IMR-90 (cell line): ENCODE measurements at regions not wholly inside any gene's neighbourhood (a gene's known extent, or its start where the extent isn't known, plus 50 kb on each side); places are given as distances from the start of the nearest gene placed in this dataset.
A peak's percentile ranks its signal among the peaks of the same experiment; 100 is the strongest.

ENCODE experiments used
- ATAC-seq: fragments of 200-7000 bp; cut with Tn5 transposase; 2 replicates; pipeline ENCODE4 v1.9.1; 2020; ENCODE audit warnings: low read depth, mild to moderate bottlenecking, moderate library complexity
- BruUV-seq: library from RNA; stranded (reverse); fragments of 400-500 nt; replicated peaks from 2 replicates; lab custom pipeline; 2021; lab: Mats Ljungman, UMichigan
- CTCF ChIA-PET: fragments of 300-600 bp; formaldehyde crosslinking; extraction: SDS; loops from one replicate; lab custom pipeline; 2021; ENCODE audit warnings: antibody characterized with exemption; lab: Yijun Ruan, JAX
- POLR2A ChIA-PET: fragments of 300-600 bp; sonication (Branson Sonifier 250); formaldehyde crosslinking; loops from one replicate; lab custom pipeline; 2022; ENCODE audit warnings: antibody characterized with exemption; ENCODE audit not compliant: unreplicated experiment; lab: Charles Lee
- DNase-seq: peaks from one replicate; pipeline ENCODE4 v3.0.0; 2013
- H2AFZ ChIP-seq: replicated peaks from 2 replicates; pipeline ENCODE3; 2013; ENCODE audit warnings: low read length, mild to moderate bottlenecking; ENCODE audit not compliant: poor library complexity
- H2AK5ac ChIP-seq: 2 replicates; pipeline ENCODE4 v1.6.1; 2013; ENCODE audit warnings: low read depth, low read length, inconsistent platforms
- H2AK9ac ChIP-seq: replicated peaks from 2 replicates; pipeline ENCODE3; 2013; ENCODE audit warnings: mild to moderate bottlenecking, low read depth, low read length, moderate library complexity; ENCODE audit not compliant: poor library complexity
- H2BK120ac ChIP-seq: 2 replicates; pipeline ENCODE4 v1.6.1; 2013; ENCODE audit warnings: low read depth, low read length, inconsistent platforms
- H2BK15ac ChIP-seq: 3 replicates; pipeline ENCODE4 v1.6.1; 2013; ENCODE audit warnings: low read depth, low read length, inconsistent platforms
- H2BK20ac ChIP-seq: 2 replicates; pipeline ENCODE4 v1.6.1; 2013; ENCODE audit warnings: low read depth, mild to moderate bottlenecking, inconsistent platforms, low read length, moderate library complexity
- H2BK5ac ChIP-seq: 2 replicates; pipeline ENCODE4 v1.6.1; 2013; ENCODE audit warnings: mild to moderate bottlenecking, low read depth, low read length, inconsistent platforms; ENCODE audit not compliant: poor library complexity, severe bottlenecking
- H3K14ac ChIP-seq: replicated peaks from 2 replicates; pipeline ENCODE4 v1.6.1; 2013; ENCODE audit warnings: low read depth, low read length, inconsistent platforms
- H3K18ac ChIP-seq: 2 replicates; pipeline ENCODE4 v1.6.1; 2013; ENCODE audit warnings: low read depth, low read length, control low read depth
- H3K23ac ChIP-seq: 2 replicates; pipeline ENCODE4 v1.6.1; 2013; ENCODE audit warnings: low read depth, low read length, inconsistent platforms
- H3K27ac ChIP-seq: 2 replicates; pipeline ENCODE4 v1.5.1; 2013; ENCODE audit warnings: mild to moderate bottlenecking, control low read depth, low read length; ENCODE audit not compliant: insufficient read depth
- H3K27me3 ChIP-seq: 2 replicates; pipeline ENCODE4 v1.6.1; 2013; ENCODE audit warnings: low read length; ENCODE audit not compliant: control insufficient read depth, insufficient read depth
- H3K36me3 ChIP-seq: 2 replicates; pipeline ENCODE4 v1.6.1; 2013; ENCODE audit warnings: low read length, mixed read lengths; ENCODE audit not compliant: control insufficient read depth, insufficient read depth
- H3K4ac ChIP-seq: 2 replicates; pipeline ENCODE4 v1.6.1; 2013; ENCODE audit warnings: low read depth, low read length, inconsistent platforms
- H3K4me1 ChIP-seq: 2 replicates; pipeline ENCODE4 v1.6.1; 2013; ENCODE audit warnings: low read length, mixed read lengths; ENCODE audit not compliant: control insufficient read depth, insufficient read depth
- H3K4me2 ChIP-seq: 2 replicates; pipeline ENCODE4 v1.6.1; 2013; ENCODE audit warnings: low read depth, mild to moderate bottlenecking, control low read depth, low read length, moderate library complexity
- H3K4me3 ChIP-seq: 2 replicates; pipeline ENCODE4 v1.5.1; 2013; ENCODE audit warnings: low read depth, mild to moderate bottlenecking, control low read depth, low read length, moderate library complexity; ENCODE audit not compliant: insufficient read depth
- H3K56ac ChIP-seq: 2 replicates; pipeline ENCODE4 v1.6.1; 2013; ENCODE audit warnings: low read length, inconsistent platforms; ENCODE audit not compliant: insufficient read depth; ENCODE audit errors: extremely low read depth
- H3K79me1 ChIP-seq, 2 experiments: 2 replicates each; pipeline ENCODE4 v1.6.1; 2013; ENCODE audit warnings: low read length in 2 of 2, inconsistent platforms in 1 of 2, low read depth in 1 of 2
- H3K9ac ChIP-seq: 2 replicates; pipeline ENCODE4 v1.6.1; 2013; ENCODE audit warnings: low read depth, low read length, control low read depth
- H3K9me1 ChIP-seq: 2 replicates; pipeline ENCODE4 v1.6.1; 2013; ENCODE audit warnings: low read length, inconsistent platforms; ENCODE audit not compliant: insufficient read depth
- H3K9me3 ChIP-seq: 2 replicates; pipeline ENCODE4 v1.6.1; 2013; ENCODE audit warnings: low read length; ENCODE audit not compliant: control insufficient read depth, insufficient read depth
- H4K20me1 ChIP-seq: 2 replicates; pipeline ENCODE4 v1.6.1; 2013; ENCODE audit warnings: low read length, inconsistent platforms; ENCODE audit not compliant: insufficient read depth
- H4K5ac ChIP-seq: 2 replicates; pipeline ENCODE4 v1.6.1; 2013; ENCODE audit warnings: mild to moderate bottlenecking, low read depth, low read length, control low read depth
- H4K8ac ChIP-seq, 2 experiments: 2 replicates each; pipeline ENCODE4 v1.6.1; 2013; ENCODE audit warnings: low read depth in 2 of 2, low read length in 2 of 2, control low read depth in 1 of 2, inconsistent platforms in 1 of 2
- H4K91ac ChIP-seq: 2 replicates; pipeline ENCODE4 v1.6.1; 2013; ENCODE audit warnings: low read depth, low read length, inconsistent platforms; ENCODE audit not compliant: insufficient read depth
- BHLHE40 ChIP-seq: fragments of 150-350 bp; IDR thresholded peaks from 2 replicates; pipeline ENCODE4 v1.6.1; 2016; ENCODE audit warnings: mild to moderate bottlenecking, low read depth, low read length
- FOS ChIP-seq: fragments of 150-350 bp; IDR thresholded peaks from 2 replicates; pipeline ENCODE4 v1.6.1; 2016; ENCODE audit warnings: low read depth, low read length
- MXI1 ChIP-seq: IDR thresholded peaks from 2 replicates; pipeline ENCODE4 v1.6.1; 2012; ENCODE audit warnings: low read depth, mild to moderate bottlenecking, low read length, moderate library complexity, borderline replicate concordance
- RAD21 ChIP-seq: IDR thresholded peaks from 2 replicates; pipeline ENCODE4 v1.6.1; 2012; ENCODE audit warnings: low read length, improper control_type of control experiment
- RCOR1 ChIP-seq: IDR thresholded peaks from 2 replicates; pipeline ENCODE4 v1.6.1; 2012; ENCODE audit warnings: mild to moderate bottlenecking, low read length, improper control_type of control experiment; ENCODE audit not compliant: insufficient replicate concordance
- RFX5 ChIP-seq: IDR thresholded peaks from 2 replicates; pipeline ENCODE4 v1.8.0; 2012; ENCODE audit warnings: low read depth, mild to moderate bottlenecking, low read length, moderate library complexity
- WGBS, 2 experiments: methylation state at CpG; one replicate each; pipeline versions ENCODE4 v1.1.5 to v1.1.7; 2013; ENCODE audit warnings: missing lambda C conversion rate in 2 of 2; ENCODE audit not compliant: insufficient read length in 1 of 2; ENCODE audit errors: extremely low coverage in 2 of 2; 5-methylcytosine and 5-hydroxymethylcytosine counted together
- dilution Hi-C: fragments of 300-500 bp; cut with HindIII; formaldehyde crosslinking; loops from one replicate; pipeline ENCODE4 v1.14.3; 2018; ENCODE audit warnings: low sequenced_read_pairs; ENCODE audit not compliant: unreplicated experiment
- in situ Hi-C: fragments of 300-500 bp; cut with MboI; formaldehyde crosslinking; loops from 3 replicates; pipeline ENCODE4 v1.14.3; 2019; ENCODE audit warnings: low sequenced_read_pairs, inconsistent platforms, mixed read lengths
- intact Hi-C: fragments of 100-400 bp; cut with micrococcal nuclease; formaldehyde crosslinking; loops from 2 replicates; pipeline ENCODE4 v1.10.0; 2022
- TF ChIP-seq, protein P1 (sequence below): fragments of 150-350 bp; IDR thresholded peaks from 2 replicates; pipeline ENCODE4 v1.6.1; 2016; ENCODE audit warnings: low read depth, mild to moderate bottlenecking, low read length, moderate library complexity, borderline replicate concordance

GRCh38 chr13:27352698-27353097 is 71.7 kb upstream of the GTF3A start:
- Histone ChIP-seq H2AK5ac (peak overlapping the region; percentile 82), H4K8ac (peak overlapping the region; percentile 65 to 88), H3K27ac (peak overlapping the region; percentile 94), H3K18ac (peak overlapping the region; percentile 62), H3K56ac (peak overlapping the region; percentile 68), H2BK120ac (peak overlapping the region; percentile 89), H3K4ac (peak overlapping the region; percentile 88), H3K79me1 (no peaks in the 10 kb centered on the region; a peak in 1 of 4 replicates), H3K9ac (peak overlapping the region; percentile 34), H3K4me3 (no peak overlapping the region), H2AK9ac (peak overlapping the region; percentile 86), H2BK20ac (peak overlapping the region; percentile 85), H3K4me1 (peaks cover 28% of the 10 kb centered on the region), H3K9me3 (no peaks in the 10 kb centered on the region), H2BK15ac (peak overlapping the region; percentile 10; the same call in 1 of the 3 replicates), H3K36me3 (no peaks in the 10 kb centered on the region), H4K5ac (peak overlapping the region; percentile 43), H3K14ac (peak overlapping the region; percentile 45), H4K20me1 (no peaks in the 10 kb centered on the region), H2BK5ac (peak overlapping the region; percentile 90), H3K9me1 (peaks cover 10% of the 10 kb centered on the region; the same call in 1 of the 2 replicates), H2AFZ (peak overlapping the region; percentile 89), H3K27me3 (no peaks in the 10 kb centered on the region), H4K91ac (peak overlapping the region; percentile 85), H3K23ac (peak overlapping the region; percentile 44; the same call in 1 of the 2 replicates), H3K4me2 (peak overlapping the region; percentile 85)
- in situ Hi-C loops: loop anchor here (10.0 kb wide), 1 partner anchor 168 kb away; no protein-coding TSS in a partner anchor
- intact Hi-C loops: loop anchor here (1.0 to 10.0 kb wide), 2 partner anchors 80 to 278 kb away; no protein-coding TSS in a partner anchor
- TF ChIP-seq, protein P1, sequence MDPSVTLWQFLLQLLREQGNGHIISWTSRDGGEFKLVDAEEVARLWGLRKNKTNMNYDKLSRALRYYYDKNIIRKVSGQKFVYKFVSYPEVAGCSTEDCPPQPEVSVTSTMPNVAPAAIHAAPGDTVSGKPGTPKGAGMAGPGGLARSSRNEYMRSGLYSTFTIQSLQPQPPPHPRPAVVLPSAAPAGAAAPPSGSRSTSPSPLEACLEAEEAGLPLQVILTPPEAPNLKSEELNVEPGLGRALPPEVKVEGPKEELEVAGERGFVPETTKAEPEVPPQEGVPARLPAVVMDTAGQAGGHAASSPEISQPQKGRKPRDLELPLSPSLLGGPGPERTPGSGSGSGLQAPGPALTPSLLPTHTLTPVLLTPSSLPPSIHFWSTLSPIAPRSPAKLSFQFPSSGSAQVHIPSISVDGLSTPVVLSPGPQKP: no peak
- no peak for TF ChIP-seq MXI1
- no peak for TF ChIP-seq BHLHE40
- no peak for TF ChIP-seq RCOR1
- no peak for TF ChIP-seq RAD21
- TF ChIP-seq FOS: no peak
- TF ChIP-seq RFX5: no peak
- dilution Hi-C loops: no loop called here
- ChIA-PET CTCF (interaction anchor here (0.6 to 6.5 kb wide), 6 partner anchors 9 to 367 kb away, joined by 3 to 28 read pairs (median 4); partner anchors contain the start of gene RPL21), POLR2A (interaction anchor here (0.6 to 1.1 kb wide), 2 partner anchors 70 to 82 kb away, joined by 4 read pairs; partner anchors contain the start of gene RASL11A)
- DNase-seq: peak; percentile 11
- no TSS peak for BruUV-seq
- WGBS, 2 experiments: 70% methylated on average over 2 of the region's 11 CpGs; no CpG with 5 or more reads in 1 of the 2 experiments
- peak; percentile 48 for ATAC-seq
